ENCODE measurements at regions not wholly inside any gene's neighbourhood (a gene's known extent, or its start where the extent isn't known, plus 50 kb on each side); places are given as distances from the start of the nearest gene placed in this dataset.

DNA sequence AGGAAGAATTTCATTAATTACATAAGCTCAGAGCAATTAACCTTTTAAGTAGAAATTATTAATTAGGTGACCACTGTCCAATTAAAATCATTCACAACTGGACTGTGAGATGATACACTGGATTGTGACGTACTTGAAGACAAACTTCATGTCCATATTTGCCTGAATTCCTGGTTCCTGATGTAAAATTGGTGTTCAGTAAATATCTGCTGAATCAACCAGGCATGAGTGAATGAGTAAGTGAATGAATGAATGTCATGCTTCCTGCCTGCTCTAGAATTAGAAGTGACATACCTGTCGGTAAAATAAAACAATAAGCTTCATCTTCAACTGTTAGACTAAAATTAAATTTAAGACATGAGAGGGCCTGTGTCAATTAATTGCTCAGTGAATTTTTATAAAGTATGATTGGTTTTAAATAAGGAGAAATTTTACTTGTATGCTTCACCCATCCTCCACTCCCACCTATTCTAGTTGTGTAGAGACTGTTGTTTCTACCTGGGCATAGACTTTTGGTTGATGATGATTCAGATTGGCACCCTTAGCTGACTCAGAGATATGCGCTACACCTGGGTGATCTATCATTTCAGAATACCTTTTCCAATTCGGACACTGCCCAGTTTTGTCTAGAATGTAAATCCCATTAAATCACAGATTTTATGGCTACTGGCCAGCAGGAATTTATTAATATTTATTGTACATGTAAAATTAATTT lies 56.9 kb upstream of the PTGS2 start:
- no peak for DNase-seq (ENCODE audit: low read depth in 2 of 2)

GRCh38 chr1:186735463-186735862 lies 55.2 kb upstream of the PTGS2 start:
- DNase-seq (ENCODE audit: low read depth in 2 of 2): no peak

GRCh38 chr1:186730951-186731729 lies 50.9 kb upstream of the PTGS2 start:
- no peak for DNase-seq (ENCODE audit: low read depth in 2 of 2)

All from fibroblast of skin of left quadriceps (primary cell).